ENCODE measurements at regions not wholly inside any gene's neighbourhood (a gene's known extent, or its start where the extent isn't known, plus 50 kb on each side); places are given as distances from the start of the nearest gene placed in this dataset.

DNA sequence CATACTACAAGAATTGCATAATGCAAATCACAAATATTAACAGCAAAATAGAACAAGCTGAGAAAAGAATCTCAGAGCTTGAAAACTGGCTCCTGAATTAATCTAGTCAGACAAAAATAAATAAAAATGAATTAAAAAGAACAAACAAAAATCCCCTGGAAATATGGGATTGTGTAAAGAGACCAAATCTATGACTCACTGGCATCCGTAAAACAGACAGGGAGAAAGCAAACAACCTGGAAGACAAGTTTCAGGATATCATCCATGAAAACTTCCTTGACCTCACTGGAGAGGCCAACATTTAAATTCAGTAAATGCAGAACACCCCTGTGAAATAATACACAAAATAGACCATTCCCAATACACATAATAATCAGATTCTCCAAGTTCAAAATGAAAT lies 229.3 kb upstream of the CTNND2 start:
- ChIA-PET CTCF (no interaction called here), RAD21 (ENCODE audit: low non-redundant PET in 1 of 2, low total read pairs in 2 of 2, uncharacterized antibody in 2 of 2, unreplicated experiment in 2 of 2) (no interaction called here), POLR2A (no interaction called here)
- no TSS peak for BruUV-seq (replicated peaks)
- H3K4me1 ChIP-seq (ENCODE audit: control insufficient read depth in 1 of 2, insufficient read depth in 2 of 2, low read length in 2 of 2), result no peaks in the 10 kb centered on the region
- intact Hi-C loops (cut with micrococcal nuclease), result no loop called here
- ATAC-seq, result no peak
- H3K4me2 ChIP-seq (ENCODE audit: low read length), result no peak overlapping the region
- H3K4me3 ChIP-seq (replicated peaks in 1 of 2; ENCODE audit: low read depth in 1 of 2, low read length in 2 of 2), result no peak overlapping the region
- no peaks in the 10 kb centered on the region for H3K36me3 ChIP-seq (ENCODE audit: control insufficient read depth in 1 of 2, insufficient read depth in 2 of 2, low read length in 2 of 2)
- H3K9me2 ChIP-seq (ENCODE audit: insufficient read depth), result no peaks in the 10 kb centered on the region
- no peaks in the 10 kb centered on the region for H3K27me3 ChIP-seq (ENCODE audit: insufficient read depth, low read length)
- no peak for DNase-seq (ENCODE audit: low read depth, low spot score)
- H2AFZ ChIP-seq (ENCODE audit: low read depth, low read length, poor library complexity, severe bottlenecking), result no peak overlapping the region
- TF ChIP-seq CEBPB (IDR thresholded peaks at IDR 0.05; ENCODE audit: low read depth) (no peak), SP1 (IDR thresholded peaks at IDR 0.05; ENCODE audit: low read depth) (no peak), RAD21 (IDR thresholded peaks at IDR 0.05; ENCODE audit: low read depth) (no peak), FOSL1 (IDR thresholded peaks at IDR 0.05; ENCODE audit: low read depth) (no peak), EGR1 (IDR thresholded peaks at IDR 0.05; ENCODE audit: low read depth) (no peak), ELF1 (IDR thresholded peaks at IDR 0.05; ENCODE audit: borderline replicate concordance, low read depth) (no peak), SIN3A (IDR thresholded peaks at IDR 0.05; ENCODE audit: low read depth) (no peak), POLR2A (IDR thresholded peaks at IDR 0.05; ENCODE audit: borderline replicate concordance, extremely low read depth, insufficient read depth, insufficient read length) (no peak), EZH2phosphoT487 (IDR thresholded peaks at IDR 0.05; ENCODE audit: borderline replicate concordance) (no peak), EZH2 (IDR thresholded peaks at IDR 0.05) (no peak), YY1 (IDR thresholded peaks at IDR 0.05; ENCODE audit: extremely low read depth, insufficient replicate concordance, low read depth, low read length) (no peak), JUND (IDR thresholded peaks at IDR 0.05) (no peak), ZNF274 (IDR thresholded peaks at IDR 0.05; ENCODE audit: low read depth, low read length) (no peak)
- TF ChIP-seq, protein P1, sequence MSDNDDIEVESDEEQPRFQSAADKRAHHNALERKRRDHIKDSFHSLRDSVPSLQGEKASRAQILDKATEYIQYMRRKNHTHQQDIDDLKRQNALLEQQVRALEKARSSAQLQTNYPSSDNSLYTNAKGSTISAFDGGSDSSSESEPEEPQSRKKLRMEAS (IDR thresholded peaks at IDR 0.05), result no peak
- TF ChIP-seq, protein P2, sequence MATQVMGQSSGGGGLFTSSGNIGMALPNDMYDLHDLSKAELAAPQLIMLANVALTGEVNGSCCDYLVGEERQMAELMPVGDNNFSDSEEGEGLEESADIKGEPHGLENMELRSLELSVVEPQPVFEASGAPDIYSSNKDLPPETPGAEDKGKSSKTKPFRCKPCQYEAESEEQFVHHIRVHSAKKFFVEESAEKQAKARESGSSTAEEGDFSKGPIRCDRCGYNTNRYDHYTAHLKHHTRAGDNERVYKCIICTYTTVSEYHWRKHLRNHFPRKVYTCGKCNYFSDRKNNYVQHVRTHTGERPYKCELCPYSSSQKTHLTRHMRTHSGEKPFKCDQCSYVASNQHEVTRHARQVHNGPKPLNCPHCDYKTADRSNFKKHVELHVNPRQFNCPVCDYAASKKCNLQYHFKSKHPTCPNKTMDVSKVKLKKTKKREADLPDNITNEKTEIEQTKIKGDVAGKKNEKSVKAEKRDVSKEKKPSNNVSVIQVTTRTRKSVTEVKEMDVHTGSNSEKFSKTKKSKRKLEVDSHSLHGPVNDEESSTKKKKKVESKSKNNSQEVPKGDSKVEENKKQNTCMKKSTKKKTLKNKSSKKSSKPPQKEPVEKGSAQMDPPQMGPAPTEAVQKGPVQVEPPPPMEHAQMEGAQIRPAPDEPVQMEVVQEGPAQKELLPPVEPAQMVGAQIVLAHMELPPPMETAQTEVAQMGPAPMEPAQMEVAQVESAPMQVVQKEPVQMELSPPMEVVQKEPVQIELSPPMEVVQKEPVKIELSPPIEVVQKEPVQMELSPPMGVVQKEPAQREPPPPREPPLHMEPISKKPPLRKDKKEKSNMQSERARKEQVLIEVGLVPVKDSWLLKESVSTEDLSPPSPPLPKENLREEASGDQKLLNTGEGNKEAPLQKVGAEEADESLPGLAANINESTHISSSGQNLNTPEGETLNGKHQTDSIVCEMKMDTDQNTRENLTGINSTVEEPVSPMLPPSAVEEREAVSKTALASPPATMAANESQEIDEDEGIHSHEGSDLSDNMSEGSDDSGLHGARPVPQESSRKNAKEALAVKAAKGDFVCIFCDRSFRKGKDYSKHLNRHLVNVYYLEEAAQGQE (IDR thresholded peaks at IDR 0.05; ENCODE audit: low read depth), result no peak
- TF ChIP-seq, protein P3, sequence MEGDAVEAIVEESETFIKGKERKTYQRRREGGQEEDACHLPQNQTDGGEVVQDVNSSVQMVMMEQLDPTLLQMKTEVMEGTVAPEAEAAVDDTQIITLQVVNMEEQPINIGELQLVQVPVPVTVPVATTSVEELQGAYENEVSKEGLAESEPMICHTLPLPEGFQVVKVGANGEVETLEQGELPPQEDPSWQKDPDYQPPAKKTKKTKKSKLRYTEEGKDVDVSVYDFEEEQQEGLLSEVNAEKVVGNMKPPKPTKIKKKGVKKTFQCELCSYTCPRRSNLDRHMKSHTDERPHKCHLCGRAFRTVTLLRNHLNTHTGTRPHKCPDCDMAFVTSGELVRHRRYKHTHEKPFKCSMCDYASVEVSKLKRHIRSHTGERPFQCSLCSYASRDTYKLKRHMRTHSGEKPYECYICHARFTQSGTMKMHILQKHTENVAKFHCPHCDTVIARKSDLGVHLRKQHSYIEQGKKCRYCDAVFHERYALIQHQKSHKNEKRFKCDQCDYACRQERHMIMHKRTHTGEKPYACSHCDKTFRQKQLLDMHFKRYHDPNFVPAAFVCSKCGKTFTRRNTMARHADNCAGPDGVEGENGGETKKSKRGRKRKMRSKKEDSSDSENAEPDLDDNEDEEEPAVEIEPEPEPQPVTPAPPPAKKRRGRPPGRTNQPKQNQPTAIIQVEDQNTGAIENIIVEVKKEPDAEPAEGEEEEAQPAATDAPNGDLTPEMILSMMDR (IDR thresholded peaks at IDR 0.05 in 2 of 3, conservative IDR thresholded peaks at IDR 0.05 in 1 of 3; ENCODE audit: borderline replicate concordance in 1 of 3, insufficient read depth in 1 of 3, low read depth in 2 of 3, low read length in 2 of 3), result no peak
- TF ChIP-seq, protein P4, sequence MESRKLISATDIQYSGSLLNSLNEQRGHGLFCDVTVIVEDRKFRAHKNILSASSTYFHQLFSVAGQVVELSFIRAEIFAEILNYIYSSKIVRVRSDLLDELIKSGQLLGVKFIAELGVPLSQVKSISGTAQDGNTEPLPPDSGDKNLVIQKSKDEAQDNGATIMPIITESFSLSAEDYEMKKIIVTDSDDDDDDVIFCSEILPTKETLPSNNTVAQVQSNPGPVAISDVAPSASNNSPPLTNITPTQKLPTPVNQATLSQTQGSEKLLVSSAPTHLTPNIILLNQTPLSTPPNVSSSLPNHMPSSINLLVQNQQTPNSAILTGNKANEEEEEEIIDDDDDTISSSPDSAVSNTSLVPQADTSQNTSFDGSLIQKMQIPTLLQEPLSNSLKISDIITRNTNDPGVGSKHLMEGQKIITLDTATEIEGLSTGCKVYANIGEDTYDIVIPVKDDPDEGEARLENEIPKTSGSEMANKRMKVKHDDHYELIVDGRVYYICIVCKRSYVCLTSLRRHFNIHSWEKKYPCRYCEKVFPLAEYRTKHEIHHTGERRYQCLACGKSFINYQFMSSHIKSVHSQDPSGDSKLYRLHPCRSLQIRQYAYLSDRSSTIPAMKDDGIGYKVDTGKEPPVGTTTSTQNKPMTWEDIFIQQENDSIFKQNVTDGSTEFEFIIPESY (IDR thresholded peaks at IDR 0.05; ENCODE audit: extremely low read depth, insufficient replicate concordance, low read length), result no peak
- TF ChIP-seq, protein P5, sequence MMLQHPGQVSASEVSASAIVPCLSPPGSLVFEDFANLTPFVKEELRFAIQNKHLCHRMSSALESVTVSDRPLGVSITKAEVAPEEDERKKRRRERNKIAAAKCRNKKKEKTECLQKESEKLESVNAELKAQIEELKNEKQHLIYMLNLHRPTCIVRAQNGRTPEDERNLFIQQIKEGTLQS (IDR thresholded peaks at IDR 0.05), result no peak
- H3K79me2 ChIP-seq (ENCODE audit: insufficient read depth, low read length), result no peaks in the 10 kb centered on the region
- no peak overlapping the region for H3K9ac ChIP-seq (ENCODE audit: low read length)
- H3K9me3 ChIP-seq (ENCODE audit: control insufficient read depth in 1 of 2, insufficient read depth in 1 of 2, low read depth in 1 of 2, low read length in 2 of 2), result peaks cover 8 to 10% of the 10 kb centered on the region in 2 experiments; a peak in 2 of 4 replicates
- no peaks in the 10 kb centered on the region for H4K20me1 ChIP-seq (ENCODE audit: insufficient read depth)
- H3K27ac ChIP-seq (ENCODE audit: low read depth, low read length), result no peak overlapping the region

Measured in HCT116 (cell line).